K562 (cell line): ENCODE measurements at regions not wholly inside any gene's neighbourhood (a gene's known extent, or its start where the extent isn't known, plus 50 kb on each side); places are given as distances from the start of the nearest gene placed in this dataset.

Experiments used
- ATAC-seq: fragments of 200-7000 bp; cut with Tn5 transposase; 3 replicates; pipeline ENCODE4 v1.9.1; 2020; ENCODE audit warnings: moderate library complexity
- BruUV-seq: library from RNA; stranded (reverse); fragments of 400-500 nt; replicated peaks from 2 replicates; lab custom pipeline; 2021; lab: Mats Ljungman, UMichigan
- CTCF ChIA-PET: fragments of 300-600 bp; formaldehyde crosslinking; extraction: SDS; loops from one replicate; lab custom pipeline; 2021; ENCODE audit warnings: low intra/inter-chr PET ratio; lab: Yijun Ruan, JAX
- POLR2A ChIA-PET: fragments of 300-600, 350-650 bp; sonication (Branson Sonifier 250); formaldehyde crosslinking; extraction: SDS; loops from one replicate; lab custom pipeline; 2021; ENCODE audit warnings: antibody characterized with exemption, inconsistent platforms; lab: Yijun Ruan, JAX
- DNase-seq, 4 experiments: peaks; one replicate each; pipeline versions ENCODE4 v3.0.0 to v3.0.0-alpha.2; 2011 to 2018; ENCODE audit warnings: low spot score in 3 of 4, mixed read lengths in 3 of 4; ENCODE audit errors: extremely low read depth in 1 of 4
- FAIRE-seq: peaks from 2 replicates; lab custom pipeline; 2011; peaks lifted over from hg19 to GRCh38; lab: Jason Lieb, UNC
- H2AFZ ChIP-seq: 2 replicates; pipeline ENCODE4 v1.6.0; 2011; ENCODE audit warnings: low read depth, low read length, control low read depth, inconsistent platforms
- H3K27ac ChIP-seq: fragments of 200-600 bp; 3 replicates; pipeline ENCODE4 v1.8.0; 2011; ENCODE audit warnings: low read depth, mild to moderate bottlenecking, control low read depth, inconsistent platforms, low read length, moderate library complexity, mixed read lengths; ENCODE audit errors: extremely low read depth
- H3K27me3 ChIP-seq, 2 experiments: fragments of 300-600 bp in 1 of 2; 2 replicates in 1 of 2; 3 replicates in 1 of 2; pipeline versions ENCODE4 v1.6.0 to v1.8.0; 2011; ENCODE audit warnings: inconsistent platforms in 2 of 2, low read length in 2 of 2, mild to moderate bottlenecking in 1 of 2, mixed read lengths in 1 of 2, moderate library complexity in 1 of 2; ENCODE audit not compliant: control insufficient read depth in 2 of 2, insufficient read depth in 2 of 2
- H3K36me3 ChIP-seq: fragments of 300-600 bp; 3 replicates; pipeline ENCODE4 v1.8.0; 2011; ENCODE audit warnings: mild to moderate bottlenecking, low read length, inconsistent platforms; ENCODE audit not compliant: control insufficient read depth, insufficient read depth
- H3K4me1 ChIP-seq, 2 experiments: fragments of 200-600 bp in 1 of 2; replicated peaks in 1 of 2; 2 replicates in 1 of 2; 3 replicates in 1 of 2; pipeline versions ENCODE4 v1.5.1 to v1.8.0; 2011; ENCODE audit warnings: inconsistent platforms in 2 of 2, low read length in 2 of 2, mild to moderate bottlenecking in 1 of 2, mixed read lengths in 1 of 2, moderate library complexity in 1 of 2; ENCODE audit not compliant: control insufficient read depth in 2 of 2, insufficient read depth in 2 of 2
- H3K4me2 ChIP-seq: 2 replicates; pipeline ENCODE4 v1.6.1; 2011; ENCODE audit warnings: low read length, control low read depth, inconsistent platforms, mixed read lengths; ENCODE audit not compliant: insufficient read depth
- H3K4me3 ChIP-seq: fragments of 200-600 bp; sonication (generic), shearing (Covaris generic); 2 replicates; pipeline ENCODE4 v1.5.1; 2016; ENCODE audit warnings: control low read depth, inconsistent platforms
- H3K79me2 ChIP-seq: fragments of 200-600 bp; 3 replicates; pipeline ENCODE4 v1.8.0; 2011; ENCODE audit warnings: low read length, inconsistent platforms; ENCODE audit not compliant: control insufficient read depth, insufficient read depth
- H3K9ac ChIP-seq, 2 experiments: 2 replicates each; pipeline versions ENCODE4 v1.6.0 to v1.6.1; 2011; ENCODE audit warnings: low read depth in 2 of 2, low read length in 2 of 2, control low read depth in 1 of 2, inconsistent platforms in 1 of 2, mild to moderate bottlenecking in 1 of 2, mixed read lengths in 1 of 2; ENCODE audit not compliant: insufficient read depth in 1 of 2
- H3K9me1 ChIP-seq: one replicate; pipeline ENCODE4 v1.6.0; 2011; ENCODE audit warnings: inconsistent platforms, mild to moderate bottlenecking, low read length, moderate library complexity; ENCODE audit not compliant: control insufficient read depth, insufficient read depth
- H3K9me3 ChIP-seq: replicated peaks from 2 replicates; pipeline ENCODE4 v1.5.1; 2011; ENCODE audit warnings: low read depth, low read length, inconsistent platforms; ENCODE audit not compliant: control insufficient read depth, insufficient read depth
- H4K20me1 ChIP-seq: replicated peaks from 2 replicates; pipeline ENCODE4 v1.6.1; 2011; ENCODE audit warnings: low read length, inconsistent platforms, mixed read lengths; ENCODE audit not compliant: control insufficient read depth, insufficient read depth
- BACH1 ChIP-seq: fragments of 200-800 bp; sonication (Bioruptor generic); IDR thresholded peaks from 2 replicates; pipeline ENCODE4 v1.6.1; 2016; ENCODE audit warnings: missing genetic modification characterization, missing compliant biosample characterization
- CREBBP ChIP-seq: IDR thresholded peaks from one replicate; pipeline ENCODE4 v1.6.1; 2012; ENCODE audit warnings: low read depth, mild to moderate bottlenecking, control low read depth, inconsistent platforms, low read length
- MTA2 ChIP-seq: fragments of 450-650 bp; IDR thresholded peaks from 2 replicates; pipeline ENCODE4 v1.6.1; 2016; ENCODE audit warnings: low read depth
- MTA3 ChIP-seq: fragments of 450-650 bp; formaldehyde crosslinking; IDR thresholded peaks from 2 replicates; pipeline ENCODE4 v1.6.1; 2017; ENCODE audit warnings: mild to moderate bottlenecking, borderline replicate concordance
- PML ChIP-seq: IDR thresholded peaks from 2 replicates; pipeline ENCODE4 v1.6.1; 2012; ENCODE audit warnings: low read length, inconsistent platforms
- POLR2B ChIP-seq: fragments of 450-650 bp; IDR thresholded peaks from 2 replicates; pipeline ENCODE4 v1.6.1; 2018; ENCODE audit warnings: low read depth; ENCODE audit not compliant: partially characterized antibody
- SREBF1 ChIP-seq: fragments of 150-350 bp; IDR thresholded peaks from 2 replicates; pipeline ENCODE4 v1.6.1; 2014; ENCODE audit warnings: antibody characterized with exemption, low read depth, low read length, borderline replicate concordance
- ZNF76 ChIP-seq: fragments of 250-450 bp; sonication (Bioruptor Pico); IDR thresholded peaks from 2 replicates; pipeline ENCODE4 v1.4.0; 2020; ENCODE audit warnings: mild to moderate bottlenecking, moderate library complexity, borderline replicate concordance
- WGBS: fragments of 100-300 bp; shearing (Covaris generic); methylation state at CpG from one replicate; pipeline ENCODE4 v1.1.6; 2016; ENCODE audit warnings: low coverage, mixed read lengths; ENCODE audit not compliant: insufficient coverage; ENCODE audit errors: missing lambda C conversion rate; 5-methylcytosine and 5-hydroxymethylcytosine counted together
- in situ Hi-C: fragments of 300-500 bp; cut with MboI; formaldehyde crosslinking; loops from 4 replicates; pipeline ENCODE4 v1.15.0; 2018; ENCODE audit warnings: inconsistent platforms, mixed read lengths
- intact Hi-C: fragments of 100-400 bp; cut with micrococcal nuclease; formaldehyde crosslinking; loops from 2 replicates; pipeline ENCODE4 v1.14.2; 2022
- TF ChIP-seq, protein P1 (sequence below): fragments of 250-450 bp; sonication (Bioruptor Pico); IDR thresholded peaks from 2 replicates; pipeline ENCODE4 v1.8.0; 2021; ENCODE audit warnings: borderline replicate concordance, mild to moderate bottlenecking, moderate library complexity; ENCODE audit not compliant: poor library complexity, severe bottlenecking
- TF ChIP-seq, protein P2 (sequence below): sonication (generic); formaldehyde crosslinking; IDR thresholded peaks from 2 replicates; pipeline ENCODE4 v1.9.0; 2022; ENCODE audit warnings: mild to moderate bottlenecking, missing genetic modification reagents

DNA sequence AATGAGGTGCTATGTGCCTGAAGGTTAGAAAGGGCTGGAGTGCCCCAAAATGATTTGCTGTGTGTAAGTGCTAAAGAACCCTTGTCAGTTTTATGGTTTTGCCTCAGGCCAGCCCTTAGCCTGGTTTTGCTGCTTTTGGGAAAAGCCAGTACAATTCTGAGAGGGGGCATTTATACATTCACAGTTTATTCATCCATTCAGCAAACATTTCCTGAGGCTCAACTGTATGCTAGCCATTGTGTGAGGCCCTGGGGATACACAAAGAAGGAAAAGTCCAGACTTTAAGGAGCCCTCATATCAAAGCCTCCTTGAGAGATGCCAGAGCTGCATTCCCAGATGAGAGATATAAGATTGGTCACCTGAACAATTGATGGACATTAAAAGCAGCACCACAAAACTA, 115.2 kb upstream of the PLCXD3 start:
- Histone ChIP-seq H3K9me3 (no peaks in the 10 kb centered on the region), H4K20me1 (no peaks in the 10 kb centered on the region), H3K9ac (no peak overlapping the region), H3K4me3 (no peak overlapping the region), H2AFZ (no peak overlapping the region), H3K36me3 (no peaks in the 10 kb centered on the region), H3K27me3 (no peaks in the 10 kb centered on the region), H3K9me1 (no peaks in the 10 kb centered on the region), H3K27ac (no peak overlapping the region), H3K4me2 (no peak overlapping the region), H3K4me1 (no peaks in the 10 kb centered on the region), H3K79me2 (no peaks in the 10 kb centered on the region)
- no TSS peak for BruUV-seq
- intact Hi-C loops = no loop called here
- CTCF ChIA-PET = no interaction called here
- DNase-seq (no peak), FAIRE-seq (no peak), ATAC-seq (no peak)
- POLR2A ChIA-PET = no interaction called here
- TF ChIP-seq POLR2B = no peak
- TF ChIP-seq, protein P1, sequence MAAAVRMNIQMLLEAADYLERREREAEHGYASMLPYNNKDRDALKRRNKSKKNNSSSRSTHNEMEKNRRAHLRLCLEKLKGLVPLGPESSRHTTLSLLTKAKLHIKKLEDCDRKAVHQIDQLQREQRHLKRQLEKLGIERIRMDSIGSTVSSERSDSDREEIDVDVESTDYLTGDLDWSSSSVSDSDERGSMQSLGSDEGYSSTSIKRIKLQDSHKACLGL (CRISPR knock-in tag) = no peak
- no peak for TF ChIP-seq MTA2
- TF ChIP-seq ZNF76 = no peak
- no peak for TF ChIP-seq SREBF1
- no peak for TF ChIP-seq PML
- in situ Hi-C loops = no loop called here

DNA sequence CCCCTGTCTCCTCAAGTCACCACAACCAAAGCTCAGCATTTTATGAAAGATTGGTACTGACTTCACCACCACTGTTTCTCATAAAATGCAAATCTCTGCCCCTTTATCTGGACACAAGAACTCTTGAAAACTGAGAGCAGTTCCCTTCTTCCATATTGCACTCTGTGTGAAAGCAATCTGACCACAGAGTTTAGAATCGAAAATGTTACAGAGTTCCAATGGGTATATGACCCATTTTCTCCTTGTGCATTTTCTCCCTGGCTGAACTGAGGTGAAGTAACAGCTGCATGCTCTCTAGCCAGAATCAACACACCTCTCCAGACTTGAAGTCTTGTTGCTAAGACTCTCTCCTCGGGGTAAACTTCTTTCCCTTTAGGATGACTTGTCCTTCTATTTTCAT, 111.0 kb upstream of the PLCXD3 start:
- in situ Hi-C loops = no loop called here
- no peaks in the 10 kb centered on the region for H3K4me1 ChIP-seq
- ChIA-PET POLR2A (interaction anchor here (0.7 kb wide), 1 partner anchor 1808 kb away, joined by 4 read pairs; no protein-coding TSS in a partner anchor), CTCF (no interaction called here)
- no peak for TF ChIP-seq MTA3
- TF ChIP-seq, protein P2, sequence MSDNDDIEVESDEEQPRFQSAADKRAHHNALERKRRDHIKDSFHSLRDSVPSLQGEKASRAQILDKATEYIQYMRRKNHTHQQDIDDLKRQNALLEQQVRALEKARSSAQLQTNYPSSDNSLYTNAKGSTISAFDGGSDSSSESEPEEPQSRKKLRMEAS (CRISPR knock-in tag) = no peak
- no peak for TF ChIP-seq CREBBP
- no peak for TF ChIP-seq BACH1 (tag)
- no peaks in the 10 kb centered on the region for H3K36me3 ChIP-seq
- H3K9me3 ChIP-seq = no peaks in the 10 kb centered on the region
- intact Hi-C loops = no loop called here
- BruUV-seq = no TSS peak
- H2AFZ ChIP-seq = no peak overlapping the region
- no peak overlapping the region for H3K4me3 ChIP-seq
- no peaks in the 10 kb centered on the region for H4K20me1 ChIP-seq
- no peak for FAIRE-seq
- WGBS = 0% methylated on average over 2 of the region's 2 CpGs
- no peaks in the 10 kb centered on the region for H3K79me2 ChIP-seq
- no peak for DNase-seq
- no peaks in the 10 kb centered on the region for H3K9me1 ChIP-seq
- H3K4me2 ChIP-seq = no peak overlapping the region
- H3K9ac ChIP-seq = no peak overlapping the region
- no peak overlapping the region for H3K27ac ChIP-seq
- no peaks in the 10 kb centered on the region for H3K27me3 ChIP-seq
- ATAC-seq = no peak
